ENCODE measurements at regions not wholly inside any gene's neighbourhood (a gene's known extent, or its start where the extent isn't known, plus 50 kb on each side); places are given as distances from the start of the nearest gene placed in this dataset.
"Not testable (repeated sequence)": the region's sequence is repeated elsewhere in the genome, so short reads cannot be mapped to it uniquely, and the experiment has no call there.

GRCh38 chr11:70596091-70596490 is 197.8 kb downstream of the CTTN start:
- no peak for TF ChIP-seq CTCF (IDR thresholded peaks at IDR 0.05; ENCODE audit: control extremely low read depth, extremely low read depth)
- ATAC-seq (ENCODE audit: insufficient read depth, low FRiP score), result no peak
- H3K4me3 ChIP-seq, result no peak overlapping the region
- H3K9ac ChIP-seq (ENCODE audit: insufficient read depth in 1 of 2, low read length in 2 of 2), result no peak overlapping the region
- H3K9me3 ChIP-seq (ENCODE audit: control insufficient read depth in 4 of 4, insufficient read depth in 3 of 4, low read length in 3 of 4), result no peaks in the 10 kb centered on the region
- peaks cover 0 to 11% (median 7%) of the 10 kb centered on the region in 5 donors for H3K4me1 ChIP-seq (ENCODE audit: control insufficient read depth in 5 of 5, insufficient read depth in 5 of 5, low read length in 5 of 5)
- no peaks in the 10 kb centered on the region for H3K27me3 ChIP-seq (ENCODE audit: control insufficient read depth in 3 of 3, insufficient read depth in 3 of 3, low read length in 2 of 3)
- H3K27ac ChIP-seq (ENCODE audit: low read depth in 1 of 2, low read length in 1 of 2), result no peak overlapping the region
- WGBS, 2 donors, result 90 to 91% methylated on average over 9 of the region's 9 CpGs
- no peak for DNase-seq
- H3K36me3 ChIP-seq (ENCODE audit: control insufficient read depth in 4 of 4, insufficient read depth in 4 of 4, low read length in 4 of 4), result no peaks in the 10 kb centered on the region

- no peak overlapping the region for H3K9ac ChIP-seq (ENCODE audit: insufficient read depth in 1 of 2, low read length in 2 of 2)
- H3K27ac ChIP-seq (ENCODE audit: low read depth in 1 of 2, low read length in 1 of 2), result no peak overlapping the region
- no peaks in the 10 kb centered on the region for H3K27me3 ChIP-seq (ENCODE audit: control insufficient read depth in 3 of 3, insufficient read depth in 3 of 3, low read length in 2 of 3)
- no peak for DNase-seq
- no peak for TF ChIP-seq CTCF (IDR thresholded peaks at IDR 0.05; ENCODE audit: control extremely low read depth, extremely low read depth)
- H3K36me3 ChIP-seq (ENCODE audit: control insufficient read depth in 4 of 4, insufficient read depth in 4 of 4, low read length in 4 of 4), result no peaks in the 10 kb centered on the region
- no peak overlapping the region for H3K4me3 ChIP-seq
- WGBS, 2 donors, result 93 to 97% methylated on average over 10 of the region's 10 CpGs
- H3K9me3 ChIP-seq (ENCODE audit: control insufficient read depth in 4 of 4, insufficient read depth in 3 of 4, low read length in 3 of 4), result no peaks in the 10 kb centered on the region
- no peak for ATAC-seq (ENCODE audit: insufficient read depth, low FRiP score)
- H3K4me1 ChIP-seq (ENCODE audit: control insufficient read depth in 5 of 5, insufficient read depth in 5 of 5, low read length in 5 of 5), result peaks cover 0 to 11% (median 7%) of the 10 kb centered on the region in 5 donors
These were observed 198.8 kb downstream of the CTTN start for GRCh38 chr11:70597006-70597555.

- no peak for TF ChIP-seq CTCF (IDR thresholded peaks at IDR 0.05; ENCODE audit: control extremely low read depth, extremely low read depth)
- H3K4me3 ChIP-seq, result no peak overlapping the region
- 84 to 93% methylated on average over 20 of the region's 20 CpGs for WGBS, 2 donors
- no peaks in the 10 kb centered on the region for H3K36me3 ChIP-seq (ENCODE audit: control insufficient read depth in 4 of 4, insufficient read depth in 4 of 4, low read length in 4 of 4)
- DNase-seq (peak; percentile 47 to 61 (median 59)), ATAC-seq (ENCODE audit: insufficient read depth, low FRiP score) (no peak)
- peaks cover 0 to 11% (median 7%) of the 10 kb centered on the region in 5 donors for H3K4me1 ChIP-seq (ENCODE audit: control insufficient read depth in 5 of 5, insufficient read depth in 5 of 5, low read length in 5 of 5)
- no peak overlapping the region for H3K9ac ChIP-seq (ENCODE audit: insufficient read depth in 1 of 2, low read length in 2 of 2)
- no peaks in the 10 kb centered on the region for H3K9me3 ChIP-seq (ENCODE audit: control insufficient read depth in 4 of 4, insufficient read depth in 3 of 4, low read length in 3 of 4)
- no peaks in the 10 kb centered on the region for H3K27me3 ChIP-seq (ENCODE audit: control insufficient read depth in 3 of 3, insufficient read depth in 3 of 3, low read length in 2 of 3)
- no peak overlapping the region for H3K27ac ChIP-seq (ENCODE audit: low read depth in 1 of 2, low read length in 1 of 2)
These were observed 199.7 kb downstream of the CTTN start for GRCh38 chr11:70597751-70598625.

DNA sequence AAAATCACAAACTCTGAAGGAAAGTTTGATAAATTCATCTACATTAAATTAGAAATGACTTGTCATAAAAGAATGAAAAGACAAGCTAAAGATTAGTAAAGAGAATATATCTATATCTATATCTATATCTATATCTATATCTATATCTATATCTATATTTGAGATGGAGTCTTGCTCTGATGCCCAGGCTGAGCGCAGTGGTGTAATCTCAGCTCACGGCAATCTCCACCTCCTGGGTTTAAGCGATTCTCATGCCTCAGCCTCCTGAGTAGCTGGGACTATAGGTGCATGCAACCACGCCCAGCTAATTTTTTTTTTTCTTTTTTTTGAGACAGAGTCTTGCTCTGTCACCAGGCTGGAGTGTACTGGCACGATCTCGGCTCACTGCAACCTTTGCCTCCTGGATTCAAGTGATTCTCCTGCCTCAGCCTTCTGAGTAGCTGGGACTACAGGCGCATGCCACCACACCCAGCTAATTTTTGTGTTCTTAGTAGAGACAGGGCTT is 202.6 kb downstream of the CTTN start:
- 91 to 96% methylated on average over 7 of the region's 7 CpGs for WGBS, 2 donors
- H3K27ac ChIP-seq (ENCODE audit: low read depth in 1 of 2, low read length in 1 of 2); DNase-seq; H3K9ac ChIP-seq (ENCODE audit: insufficient read depth in 1 of 2, low read length in 2 of 2); H3K4me3 ChIP-seq; H3K36me3 ChIP-seq (ENCODE audit: control insufficient read depth in 4 of 4, insufficient read depth in 4 of 4, low read length in 4 of 4); H3K27me3 ChIP-seq (ENCODE audit: control insufficient read depth in 3 of 3, insufficient read depth in 3 of 3, low read length in 2 of 3); ATAC-seq (ENCODE audit: insufficient read depth, low FRiP score); H3K9me3 ChIP-seq (ENCODE audit: control insufficient read depth in 4 of 4, insufficient read depth in 3 of 4, low read length in 3 of 4): not testable (repeated sequence)
- H3K4me1 ChIP-seq (ENCODE audit: control insufficient read depth in 5 of 5, insufficient read depth in 5 of 5, low read length in 5 of 5), result peaks cover 0 to 19% (median 7%) of the 10 kb centered on the region in 5 donors

All from lung (tissue), 11 donors.